IgD-negative memory B cell (primary cell): ENCODE measurements at regions not wholly inside any gene's neighbourhood (a gene's known extent, or its start where the extent isn't known, plus 50 kb on each side); places are given as distances from the start of the nearest gene placed in this dataset.
"Not testable (repeated sequence)": the region's sequence is repeated elsewhere in the genome, so short reads cannot be mapped to it uniquely, and the experiment has no call there.

ENCODE experiments used
- H3K27ac Mint-ChIP-seq, 3 donors: one replicate each; pipeline ENCODE4 v1.8.0; 2020 to 2022; ENCODE audit warnings: mild to moderate bottlenecking in 3 of 3, mixed read lengths in 3 of 3, moderate library complexity in 1 of 3
- H3K27me3 Mint-ChIP-seq: one replicate; pipeline ENCODE4 v1.8.0; 2021; ENCODE audit warnings: mixed read lengths
- H3K36me3 Mint-ChIP-seq: one replicate; pipeline ENCODE4 v1.8.0; 2020; ENCODE audit warnings: mild to moderate bottlenecking, mixed read lengths
- H3K4me1 Mint-ChIP-seq, 3 donors: one replicate each; pipeline ENCODE4 v1.8.0; 2020 to 2022; ENCODE audit warnings: mixed read lengths in 3 of 3, mild to moderate bottlenecking in 1 of 3
- H3K4me3 Mint-ChIP-seq, 4 donors: one replicate each; pipeline ENCODE4 v1.8.0; 2020 to 2022; ENCODE audit warnings: mild to moderate bottlenecking in 4 of 4, mixed read lengths in 4 of 4, moderate library complexity in 3 of 4
- H3K9me3 Mint-ChIP-seq, 3 donors: one replicate each; pipeline ENCODE4 v1.8.0; 2020 to 2021; ENCODE audit warnings: mixed read lengths in 3 of 3, mild to moderate bottlenecking in 1 of 3

DNA sequence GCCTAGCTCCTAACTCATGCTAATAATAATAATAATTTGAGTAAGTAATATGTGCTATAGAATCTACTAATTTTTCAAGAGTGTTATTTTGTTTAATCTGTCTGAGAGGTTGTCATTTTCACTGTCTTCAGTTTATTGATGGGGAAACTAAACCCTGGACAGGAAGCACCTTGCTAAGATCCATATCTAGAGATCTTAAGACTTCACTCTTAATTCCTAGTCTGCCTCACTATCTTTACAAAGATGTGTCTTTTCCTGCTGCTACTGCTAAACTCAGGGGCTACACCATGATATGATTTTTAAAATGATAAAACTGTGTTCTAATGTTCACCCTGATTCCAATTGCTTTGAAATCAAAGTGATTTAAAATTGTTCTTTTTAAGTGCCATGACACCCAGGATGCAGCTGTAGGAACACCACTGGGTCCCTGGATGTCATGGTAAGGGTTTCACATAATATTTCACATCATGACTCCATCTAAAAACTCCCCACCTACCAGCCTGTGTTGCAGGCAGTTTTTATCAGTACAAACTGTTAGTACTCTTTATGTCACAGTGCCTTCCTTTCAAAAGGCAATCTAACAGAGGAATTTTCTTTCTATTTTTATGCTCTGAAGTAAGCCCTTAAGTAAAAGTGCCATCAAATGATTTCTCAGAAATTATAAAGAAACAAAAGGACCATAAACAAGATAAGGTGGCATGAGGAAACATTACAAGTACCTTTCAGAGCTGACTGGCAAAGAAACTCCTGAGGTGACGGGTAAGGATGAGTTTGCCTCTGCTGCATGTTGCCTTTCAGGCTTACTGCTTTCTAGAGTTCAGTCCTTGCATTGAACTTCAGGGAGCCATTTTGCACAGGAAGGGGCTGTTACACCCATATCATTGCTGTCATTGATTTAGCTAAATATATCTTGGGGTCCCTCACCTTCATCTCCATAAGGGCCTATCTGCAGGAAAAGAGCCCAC is 160.1 kb upstream of the SATB1 start:
- Mint-ChIP-seq H3K9me3 (peaks cover 5 to 6% (median 6%) of the 10 kb centered on the region in 3 donors), H3K27ac (no peak overlapping the region), H3K4me3 (no peak overlapping the region)

DNA sequence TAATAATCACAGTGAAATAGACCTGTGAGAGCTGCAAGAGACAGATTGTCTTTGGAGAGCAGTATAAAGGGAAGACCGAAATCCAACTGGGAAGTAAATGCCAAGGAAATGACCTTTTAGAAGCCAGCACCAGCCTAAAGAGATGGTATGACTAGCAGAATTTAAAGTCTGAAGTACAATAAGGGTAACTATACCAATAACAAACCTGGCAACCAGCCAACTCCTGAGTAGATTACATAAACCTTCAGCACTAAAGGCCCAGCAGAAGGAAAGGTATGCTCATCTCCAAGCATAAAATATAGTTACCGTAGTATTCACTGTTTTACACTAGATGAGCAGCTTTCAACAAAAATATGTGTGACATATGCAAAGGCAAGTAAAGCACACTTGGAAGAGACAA is 155.1 kb upstream of the SATB1 start:
- H3K27ac Mint-ChIP-seq: peak overlapping the region in 1 of 3 donors; percentile 10
- H3K4me3 Mint-ChIP-seq: no peak overlapping the region

More for the DNA sequence above, 160.1 kb upstream of the SATB1 start:
- Mint-ChIP-seq H3K4me1 (no peaks in the 10 kb centered on the region), H3K36me3 (no peaks in the 10 kb centered on the region), H3K27me3 (no peaks in the 10 kb centered on the region)

DNA sequence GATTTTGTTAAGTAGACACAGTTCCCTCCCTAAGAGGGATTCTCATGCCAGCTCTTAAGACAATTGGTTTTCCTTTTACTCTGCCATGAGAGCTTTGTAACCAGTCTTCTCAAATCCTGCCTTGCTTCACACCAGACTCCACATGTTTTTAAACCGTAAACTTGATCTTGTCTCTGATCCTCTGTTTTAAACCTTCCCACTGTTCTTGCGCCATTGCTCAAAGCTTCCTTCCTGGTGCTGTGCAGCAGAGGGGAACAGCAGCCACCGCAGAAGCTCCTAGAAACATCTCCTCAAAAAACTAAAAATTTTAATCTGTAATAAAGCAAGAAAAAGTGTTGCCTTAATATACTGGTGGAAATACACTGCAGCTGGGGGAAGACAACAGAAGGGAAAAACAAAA is 154.5 kb upstream of the SATB1 start:
- Mint-ChIP-seq H3K36me3 (no peaks in the 10 kb centered on the region), H3K4me1 (peaks cover 0 to 8% (median 3%) of the 10 kb centered on the region in 3 donors), H3K27ac (peak overlapping the region in 1 of 3 donors; percentile 10), H3K9me3 (peaks cover 5 to 6% (median 5%) of the 10 kb centered on the region in 3 donors), H3K4me3 (peak overlapping the region in 1 of 4 donors; percentile 65), H3K27me3 (peaks cover 4% of the 10 kb centered on the region)

More for the DNA sequence above, 155.1 kb upstream of the SATB1 start:
- Mint-ChIP-seq H3K9me3 (peaks cover 5 to 6% (median 6%) of the 10 kb centered on the region in 3 donors), H3K36me3 (no peaks in the 10 kb centered on the region), H3K27me3 (peaks cover 4% of the 10 kb centered on the region), H3K4me1 (peaks cover 0 to 8% (median 3%) of the 10 kb centered on the region in 3 donors)

DNA sequence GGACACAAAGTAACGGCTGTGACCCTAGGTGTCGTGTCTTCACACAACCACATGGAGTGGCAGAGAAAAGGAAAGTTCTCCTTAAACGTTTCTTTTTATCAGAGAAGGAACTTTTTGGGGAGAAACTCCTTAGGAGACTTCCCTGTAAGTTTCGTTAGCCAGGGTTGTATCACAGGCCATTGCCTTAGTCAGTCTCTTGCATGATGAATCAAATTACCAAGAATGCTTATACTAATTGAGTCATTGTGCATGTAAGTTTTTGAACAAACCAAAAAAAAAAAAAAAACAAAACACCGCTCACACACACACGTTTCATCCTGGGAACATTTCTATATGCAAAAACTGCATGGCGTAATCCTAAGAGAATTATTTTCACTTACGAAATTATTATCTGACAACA is 150.4 kb upstream of the SATB1 start:
- H3K9me3 Mint-ChIP-seq: no peaks in the 10 kb centered on the region
- peaks cover 2% of the 10 kb centered on the region for H3K36me3 Mint-ChIP-seq
- H3K4me1 Mint-ChIP-seq: peaks cover 0 to 8% (median 3%) of the 10 kb centered on the region in 3 donors
- H3K27ac Mint-ChIP-seq: no peak overlapping the region
- peaks cover 9% of the 10 kb centered on the region for H3K27me3 Mint-ChIP-seq
- H3K4me3 Mint-ChIP-seq: no peak overlapping the region

DNA sequence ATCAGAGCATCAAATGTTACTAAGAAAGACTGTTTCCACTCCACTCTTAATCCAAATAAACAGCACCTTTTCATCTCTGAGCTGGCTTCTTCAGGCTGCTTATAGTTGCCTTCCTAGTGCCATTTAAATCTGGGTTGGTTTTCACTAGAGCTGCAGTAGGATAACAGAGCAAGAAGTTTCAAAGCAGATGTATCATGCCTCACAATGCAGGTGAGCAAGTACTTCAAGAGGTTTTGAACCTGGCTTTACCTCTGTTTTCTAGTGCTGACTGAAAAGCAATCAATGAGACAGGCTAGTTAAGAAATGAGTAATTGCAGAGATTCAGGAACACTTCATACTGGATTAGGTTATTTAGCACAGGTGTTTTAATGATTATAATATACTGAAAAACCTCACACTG is 147.7 kb upstream of the SATB1 start:
- H3K4me1 Mint-ChIP-seq: no peaks in the 10 kb centered on the region
- H3K36me3 Mint-ChIP-seq: peaks cover 5% of the 10 kb centered on the region
- peaks cover 9% of the 10 kb centered on the region for H3K27me3 Mint-ChIP-seq
- H3K27ac Mint-ChIP-seq: no peak overlapping the region
- H3K4me3 Mint-ChIP-seq: no peak overlapping the region
- H3K9me3 Mint-ChIP-seq: no peaks in the 10 kb centered on the region

DNA sequence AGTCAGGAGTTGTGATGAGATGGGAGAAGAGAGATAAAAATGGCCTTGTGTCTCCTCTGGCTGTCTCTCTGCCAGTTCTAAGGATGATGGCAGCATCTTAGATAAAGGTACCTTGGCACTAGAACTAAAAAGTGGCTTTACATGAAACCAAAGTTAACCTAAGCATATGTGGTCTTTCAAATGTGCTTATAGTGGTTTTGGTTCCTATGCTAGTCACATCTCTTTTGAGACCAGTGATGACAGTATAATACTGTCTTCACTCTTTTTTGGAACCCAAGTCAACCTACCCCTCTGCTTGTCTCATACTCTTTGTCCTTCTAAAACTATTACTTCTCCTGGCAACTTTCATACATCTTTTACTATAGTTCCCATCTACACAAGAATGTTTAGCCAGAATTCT is 142.2 kb upstream of the SATB1 start:
- H3K4me3 Mint-ChIP-seq: no peak overlapping the region
- peaks cover 2% of the 10 kb centered on the region for H3K27me3 Mint-ChIP-seq

DNA sequence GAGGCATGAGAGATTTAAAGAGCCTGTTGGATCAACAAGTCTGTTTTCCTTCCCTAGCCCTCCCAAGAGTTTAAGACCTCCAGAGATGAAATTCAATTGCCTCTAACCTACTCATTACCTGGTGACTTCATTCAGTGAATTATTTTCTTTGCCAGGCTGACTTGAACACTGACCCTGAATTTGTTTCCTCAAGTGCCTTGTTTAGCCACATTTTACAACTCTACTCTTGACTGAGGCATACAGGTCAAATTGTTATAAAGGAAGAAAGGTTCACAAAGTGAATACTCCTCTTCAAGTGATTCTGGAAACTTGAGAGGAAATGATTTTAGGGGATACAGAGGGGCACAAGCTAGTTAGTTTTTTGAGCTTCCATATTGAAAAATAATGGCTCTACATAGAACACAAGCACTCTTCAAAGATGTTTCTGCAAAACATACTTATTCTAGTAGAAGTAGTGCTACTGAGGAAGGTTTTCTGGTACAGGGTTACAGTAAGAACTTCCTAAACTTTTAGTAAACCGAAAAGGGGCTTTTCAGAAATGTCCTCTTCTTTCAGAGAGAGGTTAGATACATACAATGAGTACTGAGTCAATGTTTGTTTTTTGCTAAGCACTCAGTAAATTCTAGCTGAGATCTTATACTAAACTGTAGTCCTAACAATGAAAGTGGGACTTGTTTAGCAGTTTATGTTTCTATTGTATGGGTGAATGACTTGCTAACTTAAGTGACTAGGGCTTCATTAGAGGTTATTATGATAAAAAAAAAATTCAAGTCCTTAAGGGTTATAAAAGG is 137.4 kb upstream of the SATB1 start:
- H3K4me3 Mint-ChIP-seq: no peak overlapping the region
- H3K27ac Mint-ChIP-seq: no peak overlapping the region
- H3K27me3 Mint-ChIP-seq: peaks cover 8% of the 10 kb centered on the region
- H3K9me3 Mint-ChIP-seq: no peaks in the 10 kb centered on the region
- no peaks in the 10 kb centered on the region for H3K36me3 Mint-ChIP-seq
- peaks cover 4 to 5% (median 5%) of the 10 kb centered on the region in 3 donors for H3K4me1 Mint-ChIP-seq

More for the DNA sequence above, 142.2 kb upstream of the SATB1 start:
- Mint-ChIP-seq H3K4me1 (no peaks in the 10 kb centered on the region), H3K36me3 (peaks cover 3% of the 10 kb centered on the region), H3K9me3 (no peaks in the 10 kb centered on the region), H3K27ac (no peak overlapping the region)

DNA sequence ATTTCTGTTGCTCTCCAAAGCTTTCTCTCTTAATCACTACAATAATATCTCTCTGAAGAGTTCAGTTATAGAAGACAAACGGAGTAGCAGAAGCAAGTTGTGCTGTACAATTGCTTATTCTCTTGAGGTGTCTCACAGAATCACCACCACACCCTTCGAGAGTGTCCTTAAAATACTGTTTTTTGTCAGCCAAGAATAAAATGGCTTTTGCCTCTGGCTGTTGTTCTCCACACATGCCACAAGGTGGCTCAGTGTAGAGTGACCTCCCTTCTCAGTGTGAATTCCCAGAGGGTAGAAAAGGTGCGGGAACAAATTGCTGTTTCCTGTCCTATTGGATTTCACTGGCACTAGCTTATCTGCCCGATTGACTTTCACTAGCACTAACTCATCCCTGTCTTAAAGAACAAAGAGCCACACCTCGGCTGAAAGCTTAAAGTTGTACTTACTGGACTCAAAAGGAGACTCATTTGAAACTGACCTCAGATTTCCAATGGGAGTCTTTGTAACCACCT is 134.2 kb upstream of the SATB1 start:
- no peaks in the 10 kb centered on the region for H3K9me3 Mint-ChIP-seq
- H3K4me3 Mint-ChIP-seq: no peak overlapping the region
- H3K27me3 Mint-ChIP-seq: peaks cover 8% of the 10 kb centered on the region
- H3K36me3 Mint-ChIP-seq: no peaks in the 10 kb centered on the region
- H3K4me1 Mint-ChIP-seq: peaks cover 4 to 5% (median 5%) of the 10 kb centered on the region in 3 donors
- no peak overlapping the region for H3K27ac Mint-ChIP-seq

DNA sequence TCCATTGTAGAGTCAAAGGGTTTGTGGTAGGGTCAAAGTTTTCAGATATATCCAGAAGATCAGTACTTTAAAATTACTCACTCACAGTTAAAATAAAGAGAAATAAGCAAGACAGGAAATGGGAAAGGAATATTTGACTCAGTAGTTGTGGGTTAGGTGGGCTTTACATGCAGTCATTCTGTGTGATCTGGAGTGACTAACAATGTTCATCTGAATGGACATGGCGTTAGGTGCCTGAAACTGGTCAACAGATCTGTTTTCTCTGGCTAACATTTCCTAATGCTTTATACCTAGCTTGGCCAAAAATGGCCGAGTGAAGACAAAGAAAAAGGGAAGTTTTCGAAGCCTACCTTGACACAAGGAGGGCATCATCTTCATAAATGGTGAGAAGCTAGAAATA is 133.4 kb upstream of the SATB1 start:
- Mint-ChIP-seq H3K9me3 (no peaks in the 10 kb centered on the region), H3K4me1 (peaks cover 4 to 5% (median 5%) of the 10 kb centered on the region in 3 donors), H3K27ac (peak overlapping the region in 1 of 3 donors; percentile 3)

DNA sequence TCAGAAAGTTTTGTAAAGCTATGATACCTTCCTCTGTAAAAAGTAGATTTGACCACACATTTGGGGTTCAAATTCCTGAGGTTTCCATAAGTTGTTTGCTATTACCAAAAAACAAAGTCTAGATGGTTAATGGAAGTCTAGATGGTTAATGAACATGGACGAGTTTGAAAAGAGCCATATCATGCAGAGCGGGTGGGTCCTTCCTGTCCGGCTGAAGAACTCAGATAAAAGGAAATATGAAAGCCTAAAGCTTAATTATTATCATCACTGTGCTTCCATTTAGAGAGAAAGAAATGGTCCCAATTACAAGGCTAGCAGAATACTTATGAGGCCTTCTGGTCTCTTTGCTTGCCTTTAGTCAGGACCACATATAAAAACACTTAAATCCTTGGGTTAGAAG is 132.1 kb upstream of the SATB1 start:
- Mint-ChIP-seq H3K4me3 (no peak overlapping the region), H3K36me3 (no peaks in the 10 kb centered on the region), H3K27me3 (peaks cover 8% of the 10 kb centered on the region), H3K9me3 (no peaks in the 10 kb centered on the region), H3K27ac (no peak overlapping the region), H3K4me1 (peaks cover 4 to 5% (median 5%) of the 10 kb centered on the region in 3 donors)

More for the DNA sequence above, 133.4 kb upstream of the SATB1 start:
- H3K36me3 Mint-ChIP-seq: no peaks in the 10 kb centered on the region
- peaks cover 8% of the 10 kb centered on the region for H3K27me3 Mint-ChIP-seq
- H3K4me3 Mint-ChIP-seq: no peak overlapping the region

DNA sequence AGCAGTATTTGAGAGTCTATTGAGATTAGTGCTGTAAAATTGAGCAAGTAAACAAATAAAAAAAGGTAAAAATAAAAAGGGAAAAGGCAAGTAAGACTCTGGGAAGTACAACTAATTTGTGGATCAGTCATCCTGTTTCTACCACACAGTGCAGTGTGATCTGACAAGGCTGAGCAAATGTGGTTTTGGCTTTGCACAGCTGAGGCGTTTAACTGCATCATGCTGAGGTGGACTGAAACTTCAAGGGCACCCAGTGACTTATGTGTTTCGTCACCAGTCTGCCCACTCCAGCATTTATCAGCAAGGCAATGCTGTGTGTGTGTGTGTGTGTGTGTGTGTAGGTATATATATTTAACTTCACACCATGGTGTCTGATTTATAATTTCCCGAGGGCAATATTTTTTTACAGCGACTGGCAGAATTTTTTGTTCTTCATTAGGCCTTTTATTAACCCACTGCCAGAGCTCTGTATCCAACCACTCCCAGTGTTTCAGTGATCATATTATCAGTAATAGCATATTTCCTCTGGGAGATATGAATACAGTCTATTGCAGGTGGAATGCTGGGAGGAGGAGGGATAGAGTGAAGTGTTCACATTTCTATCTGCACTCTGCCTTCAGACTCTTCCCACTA is 131.5 kb upstream of the SATB1 start:
- Mint-ChIP-seq H3K4me1 (peaks cover 4 to 5% (median 5%) of the 10 kb centered on the region in 3 donors), H3K27me3 (peaks cover 6% of the 10 kb centered on the region), H3K27ac (no peak overlapping the region), H3K9me3 (no peaks in the 10 kb centered on the region), H3K36me3 (no peaks in the 10 kb centered on the region), H3K4me3 (no peak overlapping the region)

DNA sequence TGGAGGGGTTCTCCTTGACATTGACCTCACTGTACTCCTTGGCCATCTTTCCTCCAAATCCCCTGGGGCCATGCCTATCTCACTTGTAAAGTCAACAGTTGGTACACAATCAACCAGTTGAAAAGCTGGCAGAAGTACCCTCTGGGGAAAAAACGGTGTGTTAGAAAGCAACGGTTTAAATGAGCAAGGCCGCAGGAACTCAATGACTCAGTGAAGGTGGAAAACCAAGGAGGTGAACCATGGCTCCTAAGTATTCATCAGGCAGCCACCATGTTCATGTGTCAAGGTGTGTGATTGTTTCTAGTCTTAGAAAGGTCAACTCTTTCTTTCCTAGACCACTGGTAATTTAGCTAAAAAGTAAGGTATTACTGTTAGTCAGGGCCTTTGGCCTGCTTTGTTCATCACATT is 130.9 kb upstream of the SATB1 start:
- Mint-ChIP-seq H3K4me3 (no peak overlapping the region), H3K36me3 (no peaks in the 10 kb centered on the region), H3K9me3 (no peaks in the 10 kb centered on the region), H3K27ac (no peak overlapping the region), H3K4me1 (peaks cover 4 to 5% (median 5%) of the 10 kb centered on the region in 3 donors), H3K27me3 (peaks cover 6% of the 10 kb centered on the region)

DNA sequence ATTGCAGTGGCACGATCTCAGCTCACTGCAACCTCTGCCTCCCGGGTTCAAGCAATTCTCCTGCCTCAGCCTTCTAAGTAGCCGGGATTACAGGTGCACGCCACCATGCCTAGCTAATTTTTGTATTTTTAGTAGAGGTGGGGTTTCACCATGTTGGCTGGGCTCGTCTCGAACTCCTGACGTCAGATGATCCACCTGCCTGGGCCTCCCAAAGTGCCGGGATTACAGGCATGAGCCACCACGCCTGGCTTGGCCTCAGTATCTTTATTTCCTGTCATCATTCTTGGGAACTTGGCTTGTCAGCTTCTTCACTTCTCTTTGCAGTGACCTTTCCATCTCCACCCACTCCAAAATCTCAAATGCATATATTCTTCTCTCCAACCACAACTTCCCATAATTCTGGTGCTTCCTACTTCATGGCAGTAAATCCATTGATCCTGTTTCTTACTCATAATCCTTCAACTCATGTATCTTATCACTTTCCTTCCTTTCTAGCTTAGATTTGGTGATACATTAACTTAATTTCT is 127.5 kb upstream of the SATB1 start:
- H3K4me1 Mint-ChIP-seq, H3K27me3 Mint-ChIP-seq, H3K4me3 Mint-ChIP-seq, H3K9me3 Mint-ChIP-seq, H3K27ac Mint-ChIP-seq, H3K36me3 Mint-ChIP-seq: not testable (repeated sequence)

DNA sequence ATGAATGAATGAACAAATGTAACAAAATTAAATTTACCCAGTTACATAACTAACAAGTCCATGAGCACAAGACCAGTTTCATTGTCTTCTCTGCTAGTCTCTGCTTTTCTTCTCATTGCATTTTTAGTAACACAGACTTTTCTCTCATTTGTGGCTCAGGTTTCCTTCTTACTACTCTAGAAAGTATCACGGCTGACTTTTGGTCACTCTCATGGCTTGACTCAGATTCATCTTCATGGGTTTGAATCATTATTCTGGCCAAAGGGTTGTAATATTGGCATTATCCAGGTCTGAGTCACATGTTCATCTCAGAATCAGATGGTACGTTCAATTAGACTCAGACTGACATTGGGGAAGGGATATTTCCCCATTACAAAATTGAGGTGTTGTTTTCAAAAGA is 121.5 kb upstream of the SATB1 start:
- no peak overlapping the region for H3K4me3 Mint-ChIP-seq
- H3K27me3 Mint-ChIP-seq: peaks cover 2% of the 10 kb centered on the region
- H3K9me3 Mint-ChIP-seq: no peaks in the 10 kb centered on the region
- H3K36me3 Mint-ChIP-seq: no peaks in the 10 kb centered on the region
- no peak overlapping the region for H3K27ac Mint-ChIP-seq
- H3K4me1 Mint-ChIP-seq: peaks cover 0 to 3% (median 3%) of the 10 kb centered on the region in 3 donors
